ENCODE measurements at regions not wholly inside any gene's neighbourhood (a gene's known extent, or its start where the extent isn't known, plus 50 kb on each side); places are given as distances from the start of the nearest gene placed in this dataset.

- Histone ChIP-seq H3K4me3 (ENCODE audit: low read length) (no peak overlapping the region), H3K27ac (ENCODE audit: low read depth, low read length) (no peak overlapping the region), H3K36me3 (ENCODE audit: control insufficient read depth, insufficient read depth, low read length) (no peaks in the 10 kb centered on the region), H3K9ac (ENCODE audit: low read length) (no peak overlapping the region), H3K27me3 (ENCODE audit: control insufficient read depth, insufficient read depth, low read length) (no peaks in the 10 kb centered on the region), H3K4me1 (ENCODE audit: control insufficient read depth, insufficient read depth, low read length) (no peaks in the 10 kb centered on the region)
Measured at GRCh38 chr12:125469683-125470082, 404.4 kb downstream of the AACS start.

DNA sequence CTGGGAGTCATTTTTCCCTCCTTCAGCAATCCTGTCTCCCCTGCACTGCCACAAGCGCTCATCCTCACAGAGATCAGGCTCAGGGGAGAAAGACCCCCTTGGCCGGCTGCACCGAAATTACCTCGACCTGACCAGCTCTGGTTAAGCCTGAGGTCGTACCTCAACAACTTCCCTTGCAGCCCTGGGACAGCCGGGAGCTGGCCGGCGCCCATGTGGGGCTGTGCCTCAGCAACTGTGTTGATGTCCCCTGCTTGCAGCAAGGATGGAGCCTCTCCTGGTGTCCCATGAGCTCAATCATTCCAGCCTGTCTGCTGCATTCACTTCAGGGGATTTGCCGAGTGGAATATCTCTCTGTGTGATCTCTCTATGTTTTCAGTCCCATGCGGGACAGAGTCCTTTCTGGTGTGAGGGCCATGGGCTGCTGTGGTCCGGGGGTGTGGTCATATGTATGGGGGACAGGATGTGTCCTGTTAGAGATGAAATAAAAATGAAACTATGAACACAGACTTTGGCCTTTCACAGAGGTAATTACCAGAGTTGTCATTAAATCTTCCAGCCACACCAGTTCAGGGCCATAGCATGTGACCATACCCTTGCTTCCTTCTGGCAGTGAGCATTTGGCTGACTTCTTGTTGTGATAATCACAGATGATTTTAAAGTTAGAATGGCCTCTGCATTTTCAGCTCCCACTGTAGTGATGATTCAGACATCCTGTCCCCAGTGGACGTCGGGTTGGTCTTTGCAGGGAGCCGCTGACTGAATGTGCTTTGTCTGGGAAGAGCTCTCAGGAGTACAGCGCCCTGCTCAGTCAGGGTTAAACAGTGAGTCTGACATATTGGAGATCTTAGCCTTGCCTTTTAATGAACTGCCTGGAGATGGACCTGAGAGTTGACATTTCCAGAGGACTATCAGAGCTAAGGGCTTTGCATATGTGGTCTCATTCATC, 405.9 kb downstream of the AACS start:
- H3K27me3 ChIP-seq (ENCODE audit: control insufficient read depth, insufficient read depth, low read length): no peaks in the 10 kb centered on the region
- H3K4me3 ChIP-seq (ENCODE audit: low read length): no peak overlapping the region
- no peaks in the 10 kb centered on the region for H3K36me3 ChIP-seq (ENCODE audit: control insufficient read depth, insufficient read depth, low read length)
- no peaks in the 10 kb centered on the region for H3K4me1 ChIP-seq (ENCODE audit: control insufficient read depth, insufficient read depth, low read length)
- no peak overlapping the region for H3K9ac ChIP-seq (ENCODE audit: low read length)
- no peak overlapping the region for H3K27ac ChIP-seq (ENCODE audit: low read depth, low read length)

- no peaks in the 10 kb centered on the region for H3K36me3 ChIP-seq (ENCODE audit: control insufficient read depth, insufficient read depth, low read length)
- H3K4me3 ChIP-seq (ENCODE audit: low read length): no peak overlapping the region
- H3K9ac ChIP-seq (ENCODE audit: low read length): no peak overlapping the region
- no peak overlapping the region for H3K27ac ChIP-seq (ENCODE audit: low read depth, low read length)
- no peaks in the 10 kb centered on the region for H3K4me1 ChIP-seq (ENCODE audit: control insufficient read depth, insufficient read depth, low read length)
- H3K27me3 ChIP-seq (ENCODE audit: control insufficient read depth, insufficient read depth, low read length): no peaks in the 10 kb centered on the region
Measured at GRCh38 chr12:125473501-125473900, 408.3 kb downstream of the AACS start.

GRCh38 chr12:125487336-125487735, 422.1 kb downstream of the AACS start:
- Histone ChIP-seq H3K9ac (ENCODE audit: low read length) (no peak overlapping the region), H3K27ac (ENCODE audit: low read depth, low read length) (no peak overlapping the region), H3K4me1 (ENCODE audit: control insufficient read depth, insufficient read depth, low read length) (no peaks in the 10 kb centered on the region), H3K27me3 (ENCODE audit: control insufficient read depth, insufficient read depth, low read length) (no peaks in the 10 kb centered on the region), H3K4me3 (ENCODE audit: low read length) (no peak overlapping the region), H3K36me3 (ENCODE audit: control insufficient read depth, insufficient read depth, low read length) (no peaks in the 10 kb centered on the region)

- Histone ChIP-seq H3K27me3 (ENCODE audit: control insufficient read depth, insufficient read depth, low read length) (no peaks in the 10 kb centered on the region), H3K4me1 (ENCODE audit: control insufficient read depth, insufficient read depth, low read length) (no peaks in the 10 kb centered on the region), H3K27ac (ENCODE audit: low read depth, low read length) (no peak overlapping the region), H3K36me3 (ENCODE audit: control insufficient read depth, insufficient read depth, low read length) (no peaks in the 10 kb centered on the region), H3K9ac (ENCODE audit: low read length) (no peak overlapping the region), H3K4me3 (ENCODE audit: low read length) (no peak overlapping the region)
Measured at GRCh38 chr12:125491553-125491952, 426.3 kb downstream of the AACS start.

GRCh38 chr12:125492354-125493270, 427.4 kb downstream of the AACS start:
- Histone ChIP-seq H3K36me3 (ENCODE audit: control insufficient read depth, insufficient read depth, low read length) (no peaks in the 10 kb centered on the region), H3K4me1 (ENCODE audit: control insufficient read depth, insufficient read depth, low read length) (no peaks in the 10 kb centered on the region), H3K9ac (ENCODE audit: low read length) (no peak overlapping the region), H3K4me3 (ENCODE audit: low read length) (no peak overlapping the region), H3K27ac (ENCODE audit: low read depth, low read length) (no peak overlapping the region), H3K27me3 (ENCODE audit: control insufficient read depth, insufficient read depth, low read length) (no peaks in the 10 kb centered on the region)

DNA sequence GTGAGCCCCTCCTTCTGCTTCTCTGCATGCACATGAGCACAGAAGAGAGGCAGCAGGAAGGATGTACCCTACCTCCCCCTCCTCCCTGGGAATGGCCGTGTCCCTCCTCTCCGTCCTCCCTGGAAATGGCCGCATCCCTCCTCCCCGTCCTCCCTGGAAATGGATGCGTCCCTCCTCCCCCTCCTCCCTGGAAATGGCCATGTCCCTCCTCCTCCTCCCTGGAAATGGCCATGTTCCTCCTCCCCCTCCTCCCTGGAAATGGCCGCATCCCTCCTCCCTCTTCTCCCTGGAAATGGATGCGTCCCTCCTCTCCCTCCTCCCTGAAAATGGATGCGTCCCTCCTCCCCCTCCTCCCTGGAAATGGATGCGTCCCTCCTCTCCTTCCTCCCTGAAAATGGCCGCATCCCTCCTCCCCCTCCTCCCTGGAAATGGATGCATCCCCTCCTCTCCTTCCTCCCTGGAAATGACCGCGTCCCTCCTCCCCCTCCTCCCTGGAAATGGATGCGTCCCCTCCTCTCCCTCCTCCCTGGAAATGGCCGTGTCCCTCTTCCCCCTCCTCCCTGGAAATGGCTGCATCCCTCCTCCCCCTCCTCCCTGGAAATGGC, 428.6 kb downstream of the AACS start:
- no peaks in the 10 kb centered on the region for H3K27me3 ChIP-seq (ENCODE audit: control insufficient read depth, insufficient read depth, low read length)
- H3K9ac ChIP-seq (ENCODE audit: low read length): no peak overlapping the region
- H3K27ac ChIP-seq (ENCODE audit: low read depth, low read length): no peak overlapping the region
- H3K36me3 ChIP-seq (ENCODE audit: control insufficient read depth, insufficient read depth, low read length): no peaks in the 10 kb centered on the region
- H3K4me1 ChIP-seq (ENCODE audit: control insufficient read depth, insufficient read depth, low read length): no peaks in the 10 kb centered on the region
- no peak overlapping the region for H3K4me3 ChIP-seq (ENCODE audit: low read length)

- H3K27me3 ChIP-seq (ENCODE audit: control insufficient read depth, insufficient read depth, low read length): no peaks in the 10 kb centered on the region
- no peak overlapping the region for H3K27ac ChIP-seq (ENCODE audit: low read depth, low read length)
- H3K9ac ChIP-seq (ENCODE audit: low read length): no peak overlapping the region
- H3K36me3 ChIP-seq (ENCODE audit: control insufficient read depth, insufficient read depth, low read length): no peaks in the 10 kb centered on the region
- H3K4me1 ChIP-seq (ENCODE audit: control insufficient read depth, insufficient read depth, low read length): no peaks in the 10 kb centered on the region
- no peak overlapping the region for H3K4me3 ChIP-seq (ENCODE audit: low read length)
Measured at GRCh38 chr12:125503128-125503527, 437.9 kb downstream of the AACS start.

- H3K4me3 ChIP-seq (ENCODE audit: low read length): no peak overlapping the region
- H3K27me3 ChIP-seq (ENCODE audit: control insufficient read depth, insufficient read depth, low read length): no peaks in the 10 kb centered on the region
- H3K36me3 ChIP-seq (ENCODE audit: control insufficient read depth, insufficient read depth, low read length): no peaks in the 10 kb centered on the region
- H3K4me1 ChIP-seq (ENCODE audit: control insufficient read depth, insufficient read depth, low read length): no peaks in the 10 kb centered on the region
- H3K27ac ChIP-seq (ENCODE audit: low read depth, low read length): no peak overlapping the region
- no peak overlapping the region for H3K9ac ChIP-seq (ENCODE audit: low read length)
Measured at GRCh38 chr12:125509195-125509594, 444.0 kb downstream of the AACS start.

DNA sequence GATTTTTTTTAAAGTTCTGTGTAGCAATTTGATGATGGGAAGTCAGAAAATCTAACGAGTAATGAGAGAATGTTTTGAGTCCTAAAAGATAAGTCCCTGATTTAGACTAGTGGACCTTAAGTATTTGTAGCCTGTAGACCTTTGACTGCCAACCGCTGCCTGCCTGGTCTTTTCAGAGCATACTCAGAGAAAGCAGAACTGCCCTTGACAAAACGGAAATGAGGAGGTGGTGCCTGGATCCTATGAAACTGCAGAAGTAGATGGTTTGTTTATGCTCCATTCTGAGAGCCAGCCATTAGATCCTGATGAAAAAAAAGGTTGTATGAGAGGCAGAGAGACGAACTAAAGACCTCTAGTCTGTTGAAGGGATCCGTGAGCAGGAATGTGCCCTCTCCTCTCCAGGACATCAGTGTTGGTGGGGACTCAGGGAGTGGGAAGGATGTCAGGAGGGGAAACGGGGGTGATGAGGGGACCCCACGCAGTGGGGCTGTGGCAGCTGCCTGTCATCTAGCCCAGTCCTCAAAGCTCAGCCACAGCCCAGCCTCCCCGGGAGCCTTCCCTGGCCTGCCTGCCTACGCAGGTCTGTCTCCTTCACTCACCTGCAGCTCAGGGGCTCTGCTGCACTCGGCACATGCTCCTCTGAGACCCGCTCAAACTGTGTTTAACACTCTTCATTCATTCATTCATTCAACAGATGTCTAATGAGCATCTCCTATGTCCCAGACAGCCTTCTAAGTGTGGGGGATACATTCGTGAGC, 447.5 kb downstream of the AACS start:
- H3K9ac ChIP-seq (ENCODE audit: low read length): no peak overlapping the region
- H3K27me3 ChIP-seq (ENCODE audit: control insufficient read depth, insufficient read depth, low read length): no peaks in the 10 kb centered on the region
- no peak overlapping the region for H3K4me3 ChIP-seq (ENCODE audit: low read length)

GRCh38 chr12:125515887-125516286, 450.7 kb downstream of the AACS start:
- H3K4me3 ChIP-seq (ENCODE audit: low read length): no peak overlapping the region
- no peaks in the 10 kb centered on the region for H3K27me3 ChIP-seq (ENCODE audit: control insufficient read depth, insufficient read depth, low read length)
- no peaks in the 10 kb centered on the region for H3K4me1 ChIP-seq (ENCODE audit: control insufficient read depth, insufficient read depth, low read length)
- H3K27ac ChIP-seq (ENCODE audit: low read depth, low read length): no peak overlapping the region
- no peaks in the 10 kb centered on the region for H3K36me3 ChIP-seq (ENCODE audit: control insufficient read depth, insufficient read depth, low read length)
- H3K9ac ChIP-seq (ENCODE audit: low read length): no peak overlapping the region

More for the DNA sequence above, 447.5 kb downstream of the AACS start:
- Histone ChIP-seq H3K27ac (ENCODE audit: low read depth, low read length) (no peak overlapping the region), H3K36me3 (ENCODE audit: control insufficient read depth, insufficient read depth, low read length) (no peaks in the 10 kb centered on the region), H3K4me1 (ENCODE audit: control insufficient read depth, insufficient read depth, low read length) (no peaks in the 10 kb centered on the region)

All from rectal smooth muscle tissue (tissue), 1 donor.